GM23338 (cell line): ENCODE measurements at regions not wholly inside any gene's neighbourhood (a gene's known extent, or its start where the extent isn't known, plus 50 kb on each side); places are given as distances from the start of the nearest gene placed in this dataset.

Experiments
- ATAC-seq: fragments of 200-7000 bp; cut with Tn5 transposase; 3 replicates; pipeline ENCODE4 v1.9.1; 2020
- DNase-seq: peaks from one replicate; pipeline ENCODE4 v3.0.0-alpha.2; 2015; ENCODE audit warnings: low spot score
- H2AFZ ChIP-seq: fragments of 200-600 bp; sonication (generic); 2 replicates; pipeline ENCODE4 v1.8.0; 2016; ENCODE audit warnings: antibody characterized with exemption, mild to moderate bottlenecking, moderate library complexity
- H3F3A ChIP-seq: fragments of 200-600 bp; sonication (generic); replicated peaks from 2 replicates; pipeline ENCODE4 v1.8.0; 2017; ENCODE audit warnings: antibody characterized with exemption, mixed run types, low read depth
- H3K27ac ChIP-seq: fragments of 200-600 bp; sonication (generic); 2 replicates; pipeline ENCODE4 v1.6.1; 2016; ENCODE audit warnings: low read depth
- H3K27me3 ChIP-seq: fragments of 200-600 bp; sonication (generic); 2 replicates; pipeline ENCODE4 v1.8.0; 2016; ENCODE audit warnings: mild to moderate bottlenecking, mixed run types, moderate library complexity; ENCODE audit not compliant: insufficient read depth
- H3K36me3 ChIP-seq: fragments of 200-600 bp; sonication (generic); 2 replicates; pipeline ENCODE4 v1.8.0; 2016; ENCODE audit warnings: mild to moderate bottlenecking; ENCODE audit not compliant: insufficient read depth
- H3K4me1 ChIP-seq: fragments of 200-600 bp; sonication (generic); 2 replicates; pipeline ENCODE4 v1.8.0; 2016; ENCODE audit warnings: mild to moderate bottlenecking, moderate library complexity; ENCODE audit not compliant: insufficient read depth
- H3K4me2 ChIP-seq: fragments of 200-600 bp; sonication (generic); 2 replicates; pipeline ENCODE4 v1.7.1; 2017; ENCODE audit warnings: mixed run types
- H3K4me3 ChIP-seq: fragments of 200-600 bp; sonication (generic); 2 replicates; pipeline ENCODE4 v1.6.1; 2016; ENCODE audit warnings: mixed run types
- H3K79me2 ChIP-seq: fragments of 200-600 bp; sonication (generic); replicated peaks from 2 replicates; pipeline ENCODE4 v1.8.0; 2017; ENCODE audit warnings: mild to moderate bottlenecking; ENCODE audit not compliant: insufficient read depth
- H3K9me2 ChIP-seq: fragments of 200-600 bp; sonication (generic); 2 replicates; pipeline ENCODE4 v1.8.0; 2017; ENCODE audit not compliant: insufficient read depth
- H4K20me1 ChIP-seq: fragments of 200-600 bp; sonication (generic); replicated peaks from 2 replicates; pipeline ENCODE4 v1.8.0; 2017; ENCODE audit warnings: mild to moderate bottlenecking; ENCODE audit not compliant: insufficient read depth
- H3K27ac Mint-ChIP-seq: 2 replicates; pipeline ENCODE4 v1.8.0; 2020; ENCODE audit warnings: inconsistent platforms, mild to moderate bottlenecking, moderate library complexity, mixed read lengths
- H3K27me3 Mint-ChIP-seq: 3 replicates; pipeline ENCODE4 v1.8.0; 2022; ENCODE audit warnings: low read depth, mild to moderate bottlenecking, moderate library complexity, mixed read lengths, inconsistent platforms; ENCODE audit not compliant: insufficient read depth, poor library complexity
- H3K36me3 Mint-ChIP-seq: 3 replicates; pipeline ENCODE4 v1.8.0; 2021; ENCODE audit warnings: low read depth, mild to moderate bottlenecking, inconsistent platforms, moderate library complexity, mixed read lengths
- H3K4me1 Mint-ChIP-seq: 3 replicates; pipeline ENCODE4 v1.8.0; 2020; ENCODE audit warnings: mild to moderate bottlenecking, inconsistent platforms, mixed read lengths
- H3K4me3 Mint-ChIP-seq: 3 replicates; pipeline ENCODE4 v1.8.0; 2021; ENCODE audit warnings: moderate library complexity, mild to moderate bottlenecking, inconsistent platforms, mixed read lengths
- H3K9me3 Mint-ChIP-seq: 3 replicates; pipeline ENCODE4 v1.8.0; 2020; ENCODE audit warnings: moderate library complexity, mild to moderate bottlenecking, inconsistent platforms, mixed read lengths
- CREB1 ChIP-seq: fragments of 250-450 bp; sonication (Bioruptor Pico); IDR thresholded peaks from 2 replicates; pipeline ENCODE4 v1.5.0; 2020; ENCODE audit warnings: low read depth, mild to moderate bottlenecking, moderate library complexity
- JUNB ChIP-seq: IDR thresholded peaks from one replicate; pipeline ENCODE4 v1.6.1; 2016; ENCODE audit warnings: antibody characterized with exemption; ENCODE audit not compliant: unreplicated experiment
- NANOG ChIP-seq: IDR thresholded peaks from 2 replicates; pipeline ENCODE4 v1.6.1; 2016; ENCODE audit warnings: antibody characterized with exemption, borderline replicate concordance
- STAT1 ChIP-seq: IDR thresholded peaks from one replicate; pipeline ENCODE4 v1.6.1; 2016; ENCODE audit warnings: antibody characterized with exemption; ENCODE audit not compliant: unreplicated experiment
- ZNF114 ChIP-seq: fragments of 250-450 bp; sonication (Bioruptor Pico); IDR thresholded peaks from 2 replicates; pipeline ENCODE4 v1.5.0; 2020; ENCODE audit warnings: mild to moderate bottlenecking, moderate library complexity
- ZNF331 ChIP-seq: fragments of 250-450 bp; sonication (Bioruptor Pico); IDR thresholded peaks from 2 replicates; pipeline ENCODE4 v1.5.0; 2020; ENCODE audit warnings: low read depth, mild to moderate bottlenecking, moderate library complexity
- TF ChIP-seq, protein P1 (sequence below): IDR thresholded peaks from 2 replicates; pipeline ENCODE4 v1.6.1; 2016; ENCODE audit warnings: antibody characterized with exemption
- TF ChIP-seq, protein P2 (sequence below): fragments of 250-450 bp; sonication (Bioruptor Pico); IDR thresholded peaks from 2 replicates; pipeline ENCODE4 v1.5.0; 2020; ENCODE audit warnings: mild to moderate bottlenecking, moderate library complexity

DNA sequence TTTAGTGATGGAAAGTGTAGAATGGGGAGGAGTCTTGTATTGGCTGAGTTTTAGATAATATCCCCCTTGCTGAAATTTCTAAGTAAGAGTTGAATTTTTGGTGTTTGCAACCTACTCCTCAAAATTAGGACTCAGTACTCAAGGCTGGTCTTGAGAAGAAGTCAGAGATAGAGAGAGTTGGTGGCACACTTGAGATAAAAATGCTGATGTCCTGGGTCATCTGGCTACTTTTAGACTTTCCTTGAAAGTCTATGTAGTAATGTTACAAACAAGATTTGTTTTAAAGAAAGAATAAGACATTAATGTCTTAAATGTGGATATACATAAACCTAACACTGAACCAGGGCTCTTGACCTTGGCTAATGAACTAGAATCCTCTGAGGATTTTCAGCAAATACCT, 62.5 kb upstream of the MLIP start:
- Mint-ChIP-seq H3K36me3 (no peaks in the 10 kb centered on the region), H3K4me1 (no peaks in the 10 kb centered on the region; the same call in 2 of the 3 replicates), H3K9me3 (no peaks in the 10 kb centered on the region), H3K4me3 (no peak overlapping the region), H3K27ac (no peak overlapping the region), H3K27me3 (peaks cover 2% of the 10 kb centered on the region)
- H3K27ac ChIP-seq = no peak overlapping the region
- no peaks in the 10 kb centered on the region for H3K79me2 ChIP-seq
- no peaks in the 10 kb centered on the region for H3K27me3 ChIP-seq
- no peak overlapping the region for H3K4me2 ChIP-seq
- no peaks in the 10 kb centered on the region; the same call in 1 of the 2 replicates for H3K9me2 ChIP-seq
- H3K4me1 ChIP-seq = no peaks in the 10 kb centered on the region
- no peak overlapping the region for H3K4me3 ChIP-seq
- no peaks in the 10 kb centered on the region for H4K20me1 ChIP-seq
- ATAC-seq = no peak
- no peak overlapping the region for H2AFZ ChIP-seq
- DNase-seq = no peak
- TF ChIP-seq CREB1 = no peak
- TF ChIP-seq STAT1 = no peak
- no peak for TF ChIP-seq NANOG
- no peak for TF ChIP-seq JUNB
- TF ChIP-seq, protein P1, sequence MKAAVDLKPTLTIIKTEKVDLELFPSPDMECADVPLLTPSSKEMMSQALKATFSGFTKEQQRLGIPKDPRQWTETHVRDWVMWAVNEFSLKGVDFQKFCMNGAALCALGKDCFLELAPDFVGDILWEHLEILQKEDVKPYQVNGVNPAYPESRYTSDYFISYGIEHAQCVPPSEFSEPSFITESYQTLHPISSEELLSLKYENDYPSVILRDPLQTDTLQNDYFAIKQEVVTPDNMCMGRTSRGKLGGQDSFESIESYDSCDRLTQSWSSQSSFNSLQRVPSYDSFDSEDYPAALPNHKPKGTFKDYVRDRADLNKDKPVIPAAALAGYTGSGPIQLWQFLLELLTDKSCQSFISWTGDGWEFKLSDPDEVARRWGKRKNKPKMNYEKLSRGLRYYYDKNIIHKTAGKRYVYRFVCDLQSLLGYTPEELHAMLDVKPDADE = no peak
- TF ChIP-seq, protein P2, sequence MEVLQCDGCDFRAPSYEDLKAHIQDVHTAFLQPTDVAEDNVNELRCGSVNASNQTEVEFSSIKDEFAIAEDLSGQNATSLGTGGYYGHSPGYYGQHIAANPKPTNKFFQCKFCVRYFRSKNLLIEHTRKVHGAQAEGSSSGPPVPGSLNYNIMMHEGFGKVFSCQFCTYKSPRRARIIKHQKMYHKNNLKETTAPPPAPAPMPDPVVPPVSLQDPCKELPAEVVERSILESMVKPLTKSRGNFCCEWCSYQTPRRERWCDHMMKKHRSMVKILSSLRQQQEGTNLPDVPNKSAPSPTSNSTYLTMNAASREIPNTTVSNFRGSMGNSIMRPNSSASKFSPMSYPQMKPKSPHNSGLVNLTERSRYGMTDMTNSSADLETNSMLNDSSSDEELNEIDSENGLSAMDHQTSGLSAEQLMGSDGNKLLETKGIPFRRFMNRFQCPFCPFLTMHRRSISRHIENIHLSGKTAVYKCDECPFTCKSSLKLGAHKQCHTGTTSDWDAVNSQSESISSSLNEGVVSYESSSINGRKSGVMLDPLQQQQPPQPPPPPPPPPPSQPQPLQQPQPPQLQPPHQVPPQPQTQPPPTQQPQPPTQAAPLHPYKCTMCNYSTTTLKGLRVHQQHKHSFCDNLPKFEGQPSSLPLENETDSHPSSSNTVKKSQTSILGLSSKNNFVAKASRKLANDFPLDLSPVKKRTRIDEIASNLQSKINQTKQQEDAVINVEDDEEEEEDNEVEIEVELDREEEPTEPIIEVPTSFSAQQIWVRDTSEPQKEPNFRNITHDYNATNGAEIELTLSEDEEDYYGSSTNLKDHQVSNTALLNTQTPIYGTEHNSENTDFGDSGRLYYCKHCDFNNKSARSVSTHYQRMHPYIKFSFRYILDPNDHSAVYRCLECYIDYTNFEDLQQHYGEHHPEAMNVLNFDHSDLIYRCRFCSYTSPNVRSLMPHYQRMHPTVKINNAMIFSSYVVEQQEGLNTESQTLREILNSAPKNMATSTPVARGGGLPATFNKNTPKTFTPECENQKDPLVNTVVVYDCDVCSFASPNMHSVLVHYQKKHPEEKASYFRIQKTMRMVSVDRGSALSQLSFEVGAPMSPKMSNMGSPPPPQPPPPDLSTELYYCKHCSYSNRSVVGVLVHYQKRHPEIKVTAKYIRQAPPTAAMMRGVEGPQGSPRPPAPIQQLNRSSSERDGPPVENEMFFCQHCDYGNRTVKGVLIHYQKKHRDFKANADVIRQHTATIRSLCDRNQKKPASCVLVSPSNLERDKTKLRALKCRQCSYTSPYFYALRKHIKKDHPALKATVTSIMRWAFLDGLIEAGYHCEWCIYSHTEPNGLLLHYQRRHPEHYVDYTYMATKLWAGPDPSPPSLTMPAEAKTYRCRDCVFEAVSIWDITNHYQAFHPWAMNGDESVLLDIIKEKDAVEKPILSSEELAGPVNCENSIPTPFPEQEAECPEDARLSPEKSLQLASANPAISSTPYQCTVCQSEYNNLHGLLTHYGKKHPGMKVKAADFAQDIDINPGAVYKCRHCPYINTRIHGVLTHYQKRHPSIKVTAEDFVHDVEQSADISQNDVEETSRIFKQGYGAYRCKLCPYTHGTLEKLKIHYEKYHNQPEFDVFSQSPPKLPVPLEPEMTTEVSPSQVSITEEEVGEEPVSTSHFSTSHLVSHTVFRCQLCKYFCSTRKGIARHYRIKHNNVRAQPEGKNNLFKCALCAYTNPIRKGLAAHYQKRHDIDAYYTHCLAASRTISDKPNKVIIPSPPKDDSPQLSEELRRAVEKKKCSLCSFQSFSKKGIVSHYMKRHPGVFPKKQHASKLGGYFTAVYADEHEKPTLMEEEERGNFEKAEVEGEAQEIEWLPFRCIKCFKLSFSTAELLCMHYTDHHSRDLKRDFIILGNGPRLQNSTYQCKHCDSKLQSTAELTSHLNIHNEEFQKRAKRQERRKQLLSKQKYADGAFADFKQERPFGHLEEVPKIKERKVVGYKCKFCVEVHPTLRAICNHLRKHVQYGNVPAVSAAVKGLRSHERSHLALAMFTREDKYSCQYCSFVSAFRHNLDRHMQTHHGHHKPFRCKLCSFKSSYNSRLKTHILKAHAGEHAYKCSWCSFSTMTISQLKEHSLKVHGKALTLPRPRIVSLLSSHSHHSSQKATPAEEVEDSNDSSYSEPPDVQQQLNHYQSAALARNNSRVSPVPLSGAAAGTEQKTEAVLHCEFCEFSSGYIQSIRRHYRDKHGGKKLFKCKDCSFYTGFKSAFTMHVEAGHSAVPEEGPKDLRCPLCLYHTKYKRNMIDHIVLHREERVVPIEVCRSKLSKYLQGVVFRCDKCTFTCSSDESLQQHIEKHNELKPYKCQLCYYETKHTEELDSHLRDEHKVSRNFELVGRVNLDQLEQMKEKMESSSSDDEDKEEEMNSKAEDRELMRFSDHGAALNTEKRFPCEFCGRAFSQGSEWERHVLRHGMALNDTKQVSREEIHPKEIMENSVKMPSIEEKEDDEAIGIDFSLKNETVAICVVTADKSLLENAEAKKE (CRISPR knock-in tag) = no peak
- no peak for TF ChIP-seq ZNF331 (CRISPR knock-in tag)
- TF ChIP-seq ZNF114 (CRISPR knock-in tag) = no peak
- no peaks in the 10 kb centered on the region for H3F3A ChIP-seq
- no peaks in the 10 kb centered on the region for H3K36me3 ChIP-seq
